Astrocyte of the spinal cord (primary cell): ENCODE measurements at regions not wholly inside any gene's neighbourhood (a gene's known extent, or its start where the extent isn't known, plus 50 kb on each side); places are given as distances from the start of the nearest gene placed in this dataset.

Experiments
- DNase-seq: peaks from one replicate; pipeline ENCODE4 v3.0.0; 2011; ENCODE audit warnings: low read depth, low spot score
- H3K4me3 ChIP-seq: 2 replicates; pipeline ENCODE4 v1.5.1; 2011; ENCODE audit warnings: low read depth, mild to moderate bottlenecking, low read length, moderate library complexity
- CTCF ChIP-seq: IDR thresholded peaks from 2 replicates; pipeline ENCODE4 v1.5.1; 2012; ENCODE audit warnings: low read depth, mild to moderate bottlenecking, low read length, inconsistent platforms
- in situ Hi-C: cut with HindIII; loops from 2 replicates; pipeline ENCODE4 v1.10.0; 2017; ENCODE audit warnings: low sequenced_read_pairs

GRCh38 chr2:219957820-219958219, 330.4 kb downstream of the SLC4A3 start:
- in situ Hi-C loops: no loop called here
- no peak for TF ChIP-seq CTCF
- H3K4me3 ChIP-seq: no peak overlapping the region
- DNase-seq: no peak

GRCh38 chr2:219958941-219959340, 331.5 kb downstream of the SLC4A3 start:
- in situ Hi-C loops: no loop called here
- no peak for TF ChIP-seq CTCF
- DNase-seq: no peak
- H3K4me3 ChIP-seq: no peak overlapping the region

- no peak overlapping the region for H3K4me3 ChIP-seq
- in situ Hi-C loops: no loop called here
- no peak for TF ChIP-seq CTCF
- DNase-seq: no peak
Observed at GRCh38 chr2:219959471-219959870, 332.0 kb downstream of the SLC4A3 start.

- in situ Hi-C loops: no loop called here
- TF ChIP-seq CTCF: no peak
Observed at GRCh38 chr2:219961947-219962498, 334.6 kb downstream of the SLC4A3 start.

GRCh38 chr2:219962801-219963200, 335.4 kb downstream of the SLC4A3 start:
- TF ChIP-seq CTCF: no peak
- H3K4me3 ChIP-seq: no peak overlapping the region
- DNase-seq: no peak
- in situ Hi-C loops: no loop called here

More at GRCh38 chr2:219961947-219962498, 334.6 kb downstream of the SLC4A3 start:
- DNase-seq: no peak
- H3K4me3 ChIP-seq: no peak overlapping the region

- in situ Hi-C loops: no loop called here
- TF ChIP-seq CTCF: no peak
- no peak overlapping the region for H3K4me3 ChIP-seq
- no peak for DNase-seq
Observed at GRCh38 chr2:219965287-219966194, 338.1 kb downstream of the SLC4A3 start.
